Stimulated activated CD4-positive, alpha-beta T cell treated with anti-CD3 and anti-CD28 coated beads, Interleukin-12 subunit alpha, Interleukin-12 subunit beta, amount 100 ng/mL, for 48 hours (primary cell): ENCODE measurements at regions not wholly inside any gene's neighbourhood (a gene's known extent, or its start where the extent isn't known, plus 50 kb on each side); places are given as distances from the start of the nearest gene placed in this dataset.

ENCODE experiments used
- DNase-seq, 3 donors: peaks; one replicate each; pipeline ENCODE4 v3.0.0-alpha.2; 2020; ENCODE audit warnings: low read depth in 2 of 3, low spot score in 1 of 3

DNA sequence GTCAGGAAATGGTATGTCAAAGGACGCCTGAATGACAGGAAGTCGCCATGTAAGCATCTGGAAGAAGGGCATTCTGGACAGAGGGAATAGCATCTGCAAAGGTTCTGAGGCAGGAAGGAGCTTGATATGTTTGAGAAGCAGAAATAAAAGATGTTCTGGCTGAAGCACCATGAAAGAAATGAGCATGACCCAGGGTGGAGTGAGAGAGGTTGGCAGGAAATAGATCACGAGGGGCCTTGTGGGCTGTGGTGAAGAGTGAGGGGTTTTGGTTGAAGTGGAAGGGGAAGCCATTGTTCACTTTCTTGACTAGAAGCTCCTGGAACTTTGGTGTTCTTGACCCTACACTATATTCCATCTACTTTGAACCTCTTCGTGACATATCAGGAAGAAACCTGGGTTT lies 99.4 kb upstream of the PARP11 start:
- no peak for DNase-seq

DNA sequence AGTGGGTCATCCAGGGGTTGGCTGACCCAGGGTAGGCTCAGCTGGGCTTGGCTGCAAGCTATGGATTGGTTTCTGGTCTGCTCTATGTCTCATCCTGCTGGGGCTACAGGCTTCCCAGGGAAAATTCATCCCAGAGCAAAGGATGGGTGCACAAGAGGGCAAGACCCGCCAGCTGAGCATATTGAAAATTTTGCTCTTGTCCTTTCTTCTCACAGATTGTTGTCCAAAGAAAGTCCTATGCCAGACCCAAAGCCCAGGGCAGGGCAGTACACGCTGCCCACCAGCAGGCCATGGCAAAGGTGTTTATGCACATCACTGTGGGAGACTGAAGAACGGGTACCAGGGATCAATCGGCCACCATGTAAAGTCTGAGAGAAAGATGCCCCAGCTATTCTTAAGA lies 95.3 kb upstream of the PARP11 start:
- no peak for DNase-seq

DNA sequence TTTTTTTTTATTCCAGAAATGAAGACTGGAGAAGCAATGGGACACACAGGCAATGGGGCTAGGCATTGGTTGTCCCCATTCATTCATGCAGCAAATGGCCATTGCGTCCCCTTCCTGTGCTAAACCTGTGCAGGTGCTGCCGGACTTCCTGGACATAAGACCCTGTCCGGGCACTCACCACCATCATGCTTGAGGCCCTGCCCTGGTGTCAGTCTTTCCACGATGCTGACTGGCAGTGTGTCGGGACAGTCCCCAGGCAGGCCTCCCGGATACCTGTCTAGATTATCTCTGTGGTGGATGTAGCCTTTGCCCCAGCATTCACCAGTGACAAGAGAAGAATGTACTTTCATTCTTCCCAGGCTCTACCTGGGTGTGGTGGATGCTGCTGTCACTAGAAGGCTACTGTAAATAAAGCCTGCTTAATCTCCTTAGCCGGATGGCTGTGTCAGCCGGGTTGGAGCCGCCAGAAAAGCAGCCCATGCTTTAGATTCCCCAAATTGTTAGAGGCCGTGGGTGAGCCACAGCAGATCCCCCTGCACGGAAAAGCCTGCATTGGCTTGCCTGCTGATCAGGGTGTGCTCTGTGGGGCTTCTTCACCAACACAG lies 94.5 kb upstream of the PARP11 start:
- no peak for DNase-seq

DNA sequence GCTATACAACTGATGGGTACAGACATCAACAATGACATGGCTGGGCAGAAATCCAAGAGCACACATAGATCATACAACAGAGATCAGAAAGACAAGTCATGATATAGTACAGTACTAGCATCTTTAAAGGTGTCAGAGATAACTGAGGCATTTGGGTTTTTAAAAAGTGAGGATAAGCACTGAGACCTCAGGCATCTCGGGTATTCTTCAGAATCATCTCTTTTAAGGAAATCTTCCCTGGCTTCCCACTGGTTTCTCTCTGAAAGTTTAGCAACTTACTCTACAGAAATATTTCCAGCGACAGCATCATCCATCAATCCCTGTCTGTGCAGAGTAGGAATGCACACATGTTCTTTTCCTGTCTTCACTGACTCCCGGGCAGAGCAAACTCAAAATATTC lies 93.2 kb upstream of the PARP11 start:
- no peak for DNase-seq

DNA sequence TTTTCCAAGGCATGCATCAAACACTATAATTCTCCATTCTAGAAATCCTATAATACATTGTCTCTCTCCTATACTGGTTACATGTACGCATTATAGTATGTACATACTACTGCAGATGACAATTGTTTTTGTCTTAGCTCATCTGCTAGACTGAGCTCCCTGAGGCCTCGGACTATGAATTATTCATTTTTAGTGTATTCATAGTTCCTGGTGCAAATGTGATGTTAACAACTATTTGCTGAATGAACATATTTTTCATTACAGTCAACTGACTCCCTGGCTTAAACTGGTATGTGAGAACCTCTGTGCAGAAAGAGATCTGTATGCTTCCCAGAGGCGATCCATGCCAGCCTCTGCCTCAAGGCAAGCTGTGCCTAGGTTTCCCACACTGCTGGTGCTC lies 91.8 kb upstream of the PARP11 start:
- DNase-seq = no peak

DNA sequence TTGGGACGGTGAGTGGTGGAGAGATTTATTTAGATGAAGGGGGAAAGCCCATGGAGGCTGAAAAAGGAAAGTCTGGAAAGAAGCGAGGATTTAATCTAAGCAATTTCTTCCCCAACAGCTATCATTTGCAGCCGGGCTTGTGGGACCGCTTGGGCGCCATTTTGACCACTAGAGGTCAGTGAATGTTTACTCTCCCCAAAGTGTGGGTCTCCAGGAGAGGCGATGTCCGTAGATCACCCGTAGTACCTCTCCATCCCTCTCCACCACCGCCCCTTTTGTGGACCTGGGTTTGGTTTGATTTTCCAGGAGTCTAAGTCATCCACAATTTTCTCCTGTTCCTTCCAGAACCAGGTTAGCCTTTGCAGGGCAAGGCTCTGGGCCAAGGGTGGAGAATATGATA lies 91.2 kb upstream of the PARP11 start:
- DNase-seq = no peak

DNA sequence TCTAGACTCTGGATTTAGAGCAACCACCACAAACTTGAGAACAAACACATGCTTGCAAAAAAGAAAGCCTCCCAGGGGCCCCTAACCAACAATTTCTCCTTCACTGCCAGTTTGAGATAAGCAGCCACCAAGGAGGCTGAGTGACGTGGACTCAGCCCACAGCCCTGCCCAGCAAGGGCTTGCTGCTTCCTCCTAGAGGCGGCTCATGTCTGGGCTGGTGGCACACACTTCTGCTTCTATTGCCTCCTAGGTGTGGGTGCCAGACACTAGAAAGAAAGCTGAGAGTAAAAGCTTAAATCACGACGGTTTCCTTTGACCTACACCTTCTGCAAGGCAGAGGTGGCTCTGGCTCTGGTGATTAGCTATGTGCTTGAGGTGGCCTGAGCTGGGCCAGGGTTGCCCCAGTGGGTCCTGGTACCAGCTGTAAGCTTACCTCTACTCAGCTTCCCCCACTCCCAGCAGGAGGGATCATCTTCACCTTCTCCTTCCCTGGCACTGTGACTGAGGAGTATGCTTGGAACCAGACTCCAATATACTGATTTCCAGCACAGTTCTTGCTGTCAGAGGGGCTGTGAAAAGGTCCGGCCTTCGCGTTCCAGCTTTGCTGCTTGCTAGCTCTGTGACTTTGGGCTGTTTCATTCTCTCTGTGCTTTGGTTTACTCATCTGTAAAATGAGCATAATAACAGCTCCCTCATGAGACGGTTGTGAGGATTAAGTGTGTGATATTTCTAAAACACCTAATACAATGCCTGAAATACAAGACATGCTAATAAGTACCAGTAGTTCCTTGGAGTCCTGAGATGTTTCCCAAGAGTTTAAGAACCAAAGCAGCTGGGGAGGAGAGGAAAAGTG lies 89.7 kb upstream of the PARP11 start:
- peak in 2 of 3 donors; percentile 38 to 43 for DNase-seq

DNA sequence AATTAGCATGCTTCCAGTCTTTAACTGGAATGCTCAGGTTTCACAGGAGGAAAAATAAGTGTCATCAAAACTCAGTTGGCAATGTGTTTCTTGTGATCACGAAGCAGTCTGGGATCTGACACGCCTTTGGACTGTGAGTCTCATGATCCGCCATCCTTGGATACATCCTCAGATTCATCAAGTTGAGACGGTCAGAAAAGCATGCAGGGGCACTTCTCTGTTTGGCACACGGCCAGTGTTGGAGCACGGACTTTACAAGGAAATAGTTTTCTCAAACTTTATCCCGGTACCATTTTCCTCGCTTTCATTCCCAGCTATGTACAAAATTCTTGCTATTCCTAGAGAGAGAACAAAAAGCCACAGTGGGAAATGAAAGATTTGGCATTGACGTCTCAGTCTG lies 88.4 kb upstream of the PARP11 start:
- no peak for DNase-seq

DNA sequence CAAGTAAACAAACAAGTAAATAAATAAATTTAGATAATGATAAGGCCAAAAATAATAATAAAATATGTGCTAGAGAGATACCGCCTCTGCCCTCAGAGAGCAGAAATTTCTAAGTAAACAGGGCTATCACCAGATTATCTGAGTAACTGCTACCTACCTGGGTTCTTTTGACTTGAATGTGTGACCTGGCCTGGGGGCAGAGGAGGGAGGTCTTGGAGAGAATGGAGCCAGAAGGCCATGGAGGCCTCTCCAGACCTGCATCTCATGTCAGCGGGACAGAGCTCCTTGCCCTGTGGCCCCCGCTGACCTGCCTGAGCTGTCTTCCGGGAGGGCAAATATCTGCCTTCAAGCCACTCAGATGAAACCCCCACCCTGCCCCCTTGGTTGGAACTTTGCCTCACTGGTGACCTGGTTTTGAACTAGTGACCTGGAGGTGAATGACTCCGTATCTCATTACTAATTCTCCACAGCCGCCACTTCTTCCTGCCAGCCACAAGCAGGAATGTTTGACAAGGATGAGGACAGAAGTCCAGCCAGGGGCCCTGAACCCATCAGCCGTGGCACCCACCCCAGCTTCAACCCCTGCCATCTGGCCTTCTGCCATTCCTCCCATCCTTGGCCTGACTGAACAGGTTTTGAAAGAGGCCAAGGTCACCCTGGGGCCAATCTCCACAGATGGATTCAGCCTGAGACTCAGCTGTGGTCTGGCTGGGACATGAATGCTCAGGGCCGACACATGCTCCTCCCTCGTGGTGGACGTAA lies 86.8 kb upstream of the PARP11 start:
- no peak for DNase-seq

DNA sequence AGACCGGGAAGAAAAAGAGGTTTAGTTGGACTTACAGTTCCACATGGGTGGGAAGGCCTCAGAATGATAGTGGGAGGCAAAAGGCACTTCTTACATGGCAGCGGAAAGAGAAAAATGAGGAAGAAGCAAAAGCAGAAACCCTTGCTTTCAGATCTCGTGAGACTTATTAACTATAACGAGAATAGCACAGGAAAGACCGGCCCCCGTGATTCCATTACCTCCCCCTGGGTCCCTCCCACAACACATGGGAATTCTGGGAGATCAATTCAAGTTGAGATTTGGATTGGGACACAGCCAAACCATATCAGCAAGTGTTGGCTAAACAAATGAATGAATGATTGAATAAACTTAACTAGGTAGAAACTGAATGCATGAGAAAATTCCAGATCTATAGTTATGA lies 85.3 kb upstream of the PARP11 start:
- no peak for DNase-seq

DNA sequence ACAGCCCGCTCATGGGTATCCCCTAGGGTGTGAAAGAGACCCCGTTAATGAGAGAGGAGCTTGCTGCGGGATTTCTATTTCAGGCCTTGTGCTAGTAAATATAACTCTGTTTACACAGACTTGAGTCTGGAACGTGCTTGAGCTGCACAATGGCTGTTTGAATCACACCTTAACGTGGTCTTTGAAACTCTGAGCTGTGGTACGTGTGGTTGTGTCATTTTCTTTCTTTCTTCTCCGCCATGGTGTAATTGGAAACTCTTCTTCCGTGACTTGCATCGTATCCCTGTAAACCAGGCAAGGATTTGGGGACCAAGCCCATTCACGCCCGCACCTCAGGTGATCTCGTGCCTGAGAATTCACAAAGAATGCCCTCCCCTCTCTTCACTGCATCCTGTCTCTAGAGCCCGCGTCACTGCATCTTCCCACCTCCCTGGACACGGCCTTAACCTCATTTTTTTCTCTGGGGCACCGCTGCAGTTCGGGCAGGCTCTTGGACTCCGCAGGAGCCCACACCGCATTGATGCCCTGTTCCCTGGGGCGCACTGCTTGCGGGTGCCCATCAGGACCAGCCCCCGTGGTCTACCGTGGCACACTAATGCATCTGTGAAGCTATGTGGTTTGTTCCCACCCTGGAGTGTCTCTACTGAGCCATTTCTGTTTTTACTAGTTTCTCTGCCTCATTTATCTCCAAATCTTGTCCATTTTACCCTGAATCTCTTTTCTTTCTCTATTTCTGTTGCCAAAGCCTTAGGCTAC lies 78.4 kb upstream of the PARP11 start:
- no peak for DNase-seq

DNA sequence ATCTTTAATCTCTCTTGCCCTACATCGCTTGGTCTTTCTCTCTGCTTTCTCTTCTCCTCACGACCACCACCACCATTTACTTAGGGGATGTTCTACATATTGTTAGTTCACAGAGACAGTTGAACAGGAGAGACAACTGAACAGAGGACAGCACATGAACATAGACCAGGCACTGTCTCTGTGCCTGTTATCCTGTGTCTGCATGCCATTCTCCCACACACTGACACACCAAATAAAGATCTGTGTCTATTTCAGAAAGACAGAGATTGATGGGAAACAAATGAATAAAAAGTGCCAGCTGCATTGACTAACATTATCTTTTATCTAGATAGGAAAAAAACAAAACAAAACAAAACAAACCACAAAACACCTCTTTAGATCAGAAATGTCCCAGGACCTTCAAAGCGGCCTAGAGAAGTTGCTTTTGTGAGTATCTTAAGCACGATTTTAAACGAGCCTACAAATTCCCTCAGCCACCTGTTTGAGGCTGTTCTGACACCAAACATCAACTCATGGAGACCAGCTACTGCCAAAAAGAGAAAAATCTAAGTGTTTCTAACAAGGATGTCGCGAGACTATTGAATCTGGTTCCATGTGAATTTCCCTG lies 77.6 kb upstream of the PARP11 start:
- DNase-seq = no peak

DNA sequence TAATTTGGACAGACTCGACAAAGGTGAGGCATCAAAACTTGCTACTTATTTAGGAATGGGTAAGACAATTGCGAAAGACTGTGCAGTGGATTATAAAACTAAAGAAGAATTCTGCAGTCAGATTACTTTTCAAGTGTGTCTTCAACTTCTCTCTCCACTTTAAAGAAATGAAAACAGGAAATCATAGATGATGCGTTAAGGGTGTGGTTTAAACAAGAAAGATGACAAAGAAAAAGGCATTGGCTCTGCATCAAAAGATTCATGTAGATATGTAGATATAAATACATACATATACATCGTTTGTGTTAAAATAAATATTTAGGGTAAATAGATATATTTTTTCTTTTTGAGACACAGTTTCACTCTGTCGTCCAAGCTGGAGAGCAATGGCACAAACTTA lies 74.6 kb upstream of the PARP11 start:
- no peak for DNase-seq

DNA sequence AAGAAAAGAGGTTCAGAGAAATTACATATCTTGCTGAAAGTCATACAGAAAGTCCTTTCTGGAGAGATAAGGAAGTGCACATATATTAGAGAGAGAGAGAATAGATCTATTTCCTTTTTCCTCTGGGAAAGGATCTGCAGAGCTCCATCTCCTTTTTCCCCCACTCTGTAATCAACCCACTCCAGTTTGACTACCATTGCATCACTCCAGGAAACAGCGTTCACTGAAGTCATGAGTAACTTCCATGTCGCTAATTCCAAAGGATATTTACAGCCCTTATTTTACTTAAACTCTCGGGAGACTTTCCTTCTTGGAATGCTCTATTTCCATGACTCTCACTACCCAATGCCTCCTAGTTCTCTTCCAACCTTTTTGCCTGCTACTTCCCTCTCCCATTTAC lies 72.5 kb upstream of the PARP11 start:
- DNase-seq = no peak

DNA sequence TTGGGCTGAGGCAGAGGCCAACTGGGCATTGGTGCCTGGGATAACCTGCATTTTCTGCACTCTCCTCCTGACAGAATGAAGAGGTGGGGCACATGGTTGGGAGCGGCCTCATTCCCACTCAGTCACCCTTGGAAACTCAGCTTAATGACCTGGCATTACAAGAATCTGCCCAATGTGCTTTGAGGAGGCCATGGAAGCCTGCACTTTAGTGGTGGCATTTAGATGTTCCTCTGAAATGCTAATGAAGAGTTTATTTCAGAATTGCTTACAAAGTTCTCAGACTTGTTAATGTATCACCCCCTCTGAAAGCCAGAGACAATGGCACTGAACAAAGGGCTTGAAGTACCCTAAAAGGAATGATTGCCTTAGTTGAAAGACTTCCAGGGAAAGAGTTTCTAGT lies 71.4 kb upstream of the PARP11 start:
- no peak for DNase-seq

DNA sequence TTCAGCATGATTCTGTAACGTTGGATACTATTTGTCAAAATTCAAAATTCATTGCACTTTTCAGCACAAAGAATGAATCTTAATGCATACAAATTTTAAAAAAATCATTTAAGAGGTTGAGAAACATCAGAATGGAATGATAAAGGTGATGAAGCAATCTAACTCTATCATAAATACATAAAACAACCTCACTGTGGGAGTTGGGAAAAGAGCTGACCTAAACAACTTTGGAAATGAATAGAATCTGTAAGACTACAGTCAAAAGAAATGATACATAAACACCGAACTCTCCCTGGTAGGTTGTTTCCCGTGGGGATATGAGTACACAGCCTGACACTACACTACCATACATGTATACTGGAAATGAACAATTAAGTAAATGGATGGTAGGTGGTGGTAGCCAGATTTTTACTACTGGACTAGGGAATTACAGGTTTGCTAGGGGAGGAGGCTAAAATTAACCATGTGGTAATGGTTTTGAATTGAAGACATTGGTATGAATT lies 64.9 kb upstream of the PARP11 start:
- no peak for DNase-seq

DNA sequence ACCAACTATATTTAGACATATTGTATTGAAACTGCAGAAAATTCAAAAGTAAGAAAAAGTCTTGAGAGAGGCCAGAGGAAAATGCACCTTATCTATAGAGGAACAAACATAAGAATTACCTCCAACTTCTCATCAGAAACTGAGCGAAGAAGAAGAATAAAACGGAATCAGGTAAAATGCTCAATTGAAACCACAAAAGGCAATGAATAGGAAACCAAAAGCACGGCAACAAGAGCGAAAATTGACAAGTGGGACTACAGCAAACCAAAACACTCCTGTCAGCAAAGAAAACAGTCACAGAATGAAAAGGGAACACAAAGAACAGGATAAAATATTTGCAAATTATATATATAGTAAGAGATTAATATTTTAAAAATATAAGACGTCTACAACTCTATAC lies 61.9 kb upstream of the PARP11 start:
- no peak for DNase-seq

DNA sequence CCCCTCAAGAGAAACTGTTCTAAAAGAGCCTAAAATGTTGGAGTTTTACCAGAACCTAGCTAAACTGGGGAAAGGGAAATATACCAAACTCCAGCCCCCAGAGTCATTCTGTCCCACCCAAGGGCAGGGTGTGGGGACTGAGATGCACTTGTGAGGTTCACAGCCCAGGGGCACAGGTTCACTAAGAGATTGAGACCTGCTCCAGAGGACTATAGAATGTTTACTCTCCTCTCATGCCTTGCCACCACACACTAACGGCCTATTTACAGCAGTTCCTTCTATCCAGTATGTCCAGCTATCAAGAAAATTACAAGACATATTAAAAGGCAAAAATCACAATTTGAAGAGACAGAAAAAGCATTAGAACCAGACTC lies 60.6 kb upstream of the PARP11 start:
- DNase-seq = no peak

DNA sequence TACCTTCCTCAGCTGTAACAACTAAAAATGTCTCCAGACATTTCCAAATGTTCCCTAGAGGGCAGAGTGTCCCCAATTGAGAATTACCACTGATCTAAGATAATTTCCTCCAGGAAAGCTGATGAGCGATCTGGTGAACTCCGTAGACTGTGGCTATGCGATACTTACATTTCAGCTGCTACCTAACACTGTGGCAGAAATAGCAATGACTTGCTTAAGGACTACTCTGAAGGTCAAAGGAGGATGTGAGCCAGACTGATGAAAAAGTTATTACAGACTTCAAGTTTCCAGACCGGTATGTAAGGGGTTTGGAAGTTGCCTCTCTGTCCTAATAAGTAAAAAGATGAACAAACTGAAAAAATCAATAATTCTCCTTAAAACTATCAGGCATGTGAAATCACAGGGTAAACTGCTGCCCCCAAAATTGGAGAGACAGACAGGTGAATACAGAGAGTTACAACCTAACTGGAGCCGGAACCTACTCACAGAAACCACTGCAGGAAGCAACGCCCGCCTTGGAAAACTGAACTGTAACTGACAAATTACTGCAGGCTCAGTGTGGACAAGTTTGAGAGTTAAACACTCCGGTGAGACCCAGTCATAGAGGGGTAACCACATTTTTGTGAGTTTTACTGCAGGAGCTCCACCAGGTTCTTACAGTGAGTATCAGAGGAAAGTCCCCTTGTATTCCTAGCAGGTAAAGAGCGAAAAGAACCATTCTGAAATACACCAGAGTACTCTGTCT lies 60.0 kb upstream of the PARP11 start:
- DNase-seq = no peak

DNA sequence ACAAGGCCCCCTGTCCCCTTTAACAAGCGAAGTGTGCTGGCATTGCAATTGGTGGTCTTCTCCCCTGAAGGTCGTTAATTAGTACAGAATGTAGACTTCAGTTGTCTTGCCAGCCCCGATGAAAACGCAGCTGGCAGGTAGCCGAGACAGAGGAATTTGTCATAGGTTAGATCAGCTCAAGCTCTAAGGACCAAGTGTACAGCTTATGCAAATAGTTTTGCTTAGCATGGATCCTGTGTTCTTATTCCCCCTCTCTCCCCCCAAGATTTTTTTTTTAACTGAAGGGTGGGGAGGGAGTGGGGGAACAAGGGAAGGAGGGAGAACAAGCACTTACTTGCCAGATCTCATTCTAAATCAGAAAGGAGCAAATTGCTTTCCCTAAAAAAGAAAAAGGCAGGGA lies 58.6 kb upstream of the PARP11 start:
- DNase-seq = no peak
